Gastroesophageal sphincter (tissue), 4 donors: ENCODE measurements at regions not wholly inside any gene's neighbourhood (a gene's known extent, or its start where the extent isn't known, plus 50 kb on each side); places are given as distances from the start of the nearest gene placed in this dataset.

Experiments
- ATAC-seq: fragments of 150-250 bp; one replicate; pipeline ENCODE4 v1.9.1; 2016; ENCODE audit warnings: mild to moderate bottlenecking, moderate library complexity
- H3K27ac ChIP-seq, 4 donors: fragments of 200-600 bp; sonication (generic) in 3 of 4; 1 replicate in 3 of 4; 2 replicates in 1 of 4; pipeline ENCODE4 v1.5.1; 2016 to 2019
- H3K27me3 ChIP-seq: fragments of 200-600 bp; sonication (generic); one replicate; pipeline ENCODE4 v1.5.1; 2019
- H3K36me3 ChIP-seq, 2 donors: fragments of 200-600 bp; sonication (generic); one replicate each; pipeline ENCODE4 v1.5.1; 2019; ENCODE audit warnings: control low read depth in 1 of 2
- H3K4me1 ChIP-seq, 3 donors: fragments of 200-600 bp; sonication (generic); 1 replicate in 2 of 3; 2 replicates in 1 of 3; pipeline ENCODE4 v1.5.1; 2016 to 2019; ENCODE audit warnings: control low read depth in 2 of 3
- H3K4me3 ChIP-seq, 2 donors: fragments of 200-600 bp; sonication (generic); one replicate each; pipeline ENCODE4 v1.5.1; 2019; ENCODE audit warnings: mild to moderate bottlenecking in 1 of 2, moderate library complexity in 1 of 2
- H3K9me3 ChIP-seq, 3 donors: fragments of 200-600 bp; sonication (generic); one replicate each; pipeline ENCODE4 v1.5.1; 2017 to 2019; ENCODE audit warnings: control low read depth in 2 of 3
- CTCF ChIP-seq, 4 experiments: fragments of 200-600 bp in 2 of 4; fragments of 450-650 bp in 2 of 4; sonication (generic) in 1 of 4; IDR thresholded peaks; one replicate each; pipeline ENCODE4 v1.5.1; 2017 to 2019; ENCODE audit warnings: antibody characterized with exemption in 4 of 4, mild to moderate bottlenecking in 2 of 4, moderate library complexity in 2 of 4
- EP300 ChIP-seq: sonication (generic); formaldehyde crosslinking; IDR thresholded peaks from one replicate; pipeline ENCODE4 v1.6.1; 2017; ENCODE audit warnings: antibody characterized with exemption, mild to moderate bottlenecking
- POLR2A ChIP-seq, 2 donors: fragments of 450-650 bp; IDR thresholded peaks; one replicate each; pipeline ENCODE4 v1.6.1; 2017; ENCODE audit warnings: antibody characterized with exemption in 2 of 2, mild to moderate bottlenecking in 2 of 2, moderate library complexity in 1 of 2
- POLR2AphosphoS5 ChIP-seq: sonication (generic); formaldehyde crosslinking; IDR thresholded peaks from one replicate; pipeline ENCODE4 v1.6.1; 2017; ENCODE audit warnings: antibody characterized with exemption
- WGBS, 2 donors: methylation state at CpG; one replicate each; pipeline ENCODE4 v1.1.5; 2018; ENCODE audit warnings: low coverage in 1 of 2; 5-methylcytosine and 5-hydroxymethylcytosine counted together

GRCh38 chr1:114333690-114334089 lies 177.3 kb downstream of the TRIM33 start:
- Histone ChIP-seq H3K4me1 (no peaks in the 10 kb centered on the region), H3K9me3 (no peaks in the 10 kb centered on the region), H3K36me3 (no peaks in the 10 kb centered on the region), H3K27ac (no peak overlapping the region), H3K27me3 (peaks cover 2% of the 10 kb centered on the region), H3K4me3 (no peak overlapping the region)
- no peak for TF ChIP-seq POLR2A (IDR thresholded peaks at IDR 0.05)
- WGBS, 2 donors = 69 to 77% methylated on average over 3 of the region's 3 CpGs
- ATAC-seq = no peak

- Histone ChIP-seq H3K36me3 (no peaks in the 10 kb centered on the region), H3K9me3 (peaks cover 0 to 2% (median 0%) of the 10 kb centered on the region in 3 donors), H3K27me3 (peaks cover 7% of the 10 kb centered on the region), H3K4me3 (no peak overlapping the region), H3K4me1 (no peaks in the 10 kb centered on the region), H3K27ac (no peak overlapping the region)
- no peak for ATAC-seq
- TF ChIP-seq EP300 (no peak), CTCF (IDR thresholded peaks at IDR 0.05) (no peak), POLR2A (IDR thresholded peaks at IDR 0.05) (no peak), POLR2AphosphoS5 (no peak)
Measured at GRCh38 chr1:114331936-114332335, 178.3 kb upstream of the SYT6 start.

- peaks cover 7% of the 10 kb centered on the region for H3K27me3 ChIP-seq
- H3K9me3 ChIP-seq = peaks cover 0 to 6% (median 0%) of the 10 kb centered on the region in 3 donors
- H3K4me1 ChIP-seq = no peaks in the 10 kb centered on the region
- TF ChIP-seq EP300 = no peak
- TF ChIP-seq CTCF (IDR thresholded peaks at IDR 0.05) = no peak
- no peak for TF ChIP-seq POLR2AphosphoS5
- TF ChIP-seq POLR2A (IDR thresholded peaks at IDR 0.05) = no peak
- 43 to 62% methylated on average over 2 to 3 of the region's 4 CpGs for WGBS, 2 donors
- H3K36me3 ChIP-seq = no peaks in the 10 kb centered on the region
- H3K4me3 ChIP-seq = no peak overlapping the region
- no peak overlapping the region for H3K27ac ChIP-seq
- ATAC-seq = no peak
Measured at GRCh38 chr1:114330451-114330983, 176.8 kb upstream of the SYT6 start.

- no peak for ATAC-seq
- Histone ChIP-seq H3K9me3 (peaks cover 0 to 6% (median 0%) of the 10 kb centered on the region in 3 donors), H3K4me3 (no peak overlapping the region), H3K4me1 (no peaks in the 10 kb centered on the region), H3K36me3 (no peaks in the 10 kb centered on the region), H3K27me3 (peaks cover 7% of the 10 kb centered on the region), H3K27ac (no peak overlapping the region)
- WGBS, 2 donors = 74 to 80% methylated on average over 5 of the region's 7 CpGs
- TF ChIP-seq CTCF (IDR thresholded peaks at IDR 0.05) = no peak
- no peak for TF ChIP-seq EP300
- no peak for TF ChIP-seq POLR2AphosphoS5
- no peak for TF ChIP-seq POLR2A (IDR thresholded peaks at IDR 0.05)
Measured at GRCh38 chr1:114328361-114328904, 174.8 kb upstream of the SYT6 start.

GRCh38 chr1:114324662-114324965 lies 170.9 kb upstream of the SYT6 start:
- no peak overlapping the region for H3K27ac ChIP-seq
- peaks cover 0 to 6% (median 0%) of the 10 kb centered on the region in 3 donors for H3K9me3 ChIP-seq
- H3K27me3 ChIP-seq = peaks cover 7% of the 10 kb centered on the region
- TF ChIP-seq CTCF (IDR thresholded peaks at IDR 0.05) (no peak), POLR2A (IDR thresholded peaks at IDR 0.05) (no peak), EP300 (no peak)
- no peaks in the 10 kb centered on the region for H3K4me1 ChIP-seq
- WGBS, 2 donors = 81 to 89% methylated on average over 4 to 5 of the region's 5 CpGs
- no peak for ATAC-seq
- no peaks in the 10 kb centered on the region for H3K36me3 ChIP-seq
- no peak overlapping the region for H3K4me3 ChIP-seq
